CD14-positive monocyte (primary cell): ENCODE measurements at regions not wholly inside any gene's neighbourhood (a gene's known extent, or its start where the extent isn't known, plus 50 kb on each side); places are given as distances from the start of the nearest gene placed in this dataset.
A peak's percentile ranks its signal among the peaks of the same experiment; 100 is the strongest.

Experiments
- DNase-seq, 3 donors: peaks; one replicate each; pipeline ENCODE4 v3.0.0-alpha.2; 2011 to 2022
- H2AFZ ChIP-seq: 2 replicates; pipeline ENCODE4 v1.6.0; 2012; ENCODE audit warnings: mild to moderate bottlenecking, low read depth, low read length, inconsistent platforms; ENCODE audit not compliant: insufficient read depth, poor library complexity, severe bottlenecking
- H3K27ac ChIP-seq, 2 donors: 1 replicate in 1 of 2; 2 replicates in 1 of 2; pipeline ENCODE4 v1.5.1; 2012 to 2013; ENCODE audit warnings: low read length in 2 of 2, control low read depth in 1 of 2, inconsistent platforms in 1 of 2, low read depth in 1 of 2, mild to moderate bottlenecking in 1 of 2
- H3K27me3 ChIP-seq, 2 donors: one replicate each; pipeline versions ENCODE4 v1.6.0 to v1.6.1; 2011 to 2013; ENCODE audit warnings: low read length in 2 of 2; ENCODE audit not compliant: control insufficient read depth in 2 of 2, insufficient read depth in 2 of 2
- H3K36me3 ChIP-seq, 2 donors: replicated peaks in 1 of 2; 1 replicate in 1 of 2; 2 replicates in 1 of 2; pipeline versions ENCODE4 v1.5.1 to v1.6.1; 2012 to 2013; ENCODE audit warnings: low read length in 2 of 2, control low read depth in 1 of 2, inconsistent platforms in 1 of 2, mild to moderate bottlenecking in 1 of 2; ENCODE audit not compliant: insufficient read depth in 2 of 2, control insufficient read depth in 1 of 2
- H3K4me1 ChIP-seq, 2 donors: 1 replicate in 1 of 2; 2 replicates in 1 of 2; pipeline versions ENCODE4 v1.5.1 to v1.6.1; 2012 to 2013; ENCODE audit warnings: low read length in 2 of 2, control low read depth in 1 of 2, inconsistent platforms in 1 of 2, mild to moderate bottlenecking in 1 of 2, moderate library complexity in 1 of 2; ENCODE audit not compliant: insufficient read depth in 2 of 2, control insufficient read depth in 1 of 2
- H3K4me2 ChIP-seq: replicated peaks from 2 replicates; pipeline ENCODE3; 2012; ENCODE audit warnings: low read length, moderate library complexity, mild to moderate bottlenecking; ENCODE audit not compliant: poor library complexity, severe bottlenecking; ENCODE audit errors: extremely low read depth
- H3K4me3 ChIP-seq, 3 experiments: fragments of 200-600 bp in 1 of 3; sonication (generic) in 1 of 3; replicated peaks in 1 of 3; 1 replicate in 2 of 3; 2 replicates in 1 of 3; pipeline ENCODE4 v1.5.1; 2011 to 2013; ENCODE audit warnings: low read length in 3 of 3, mild to moderate bottlenecking in 3 of 3, control low read depth in 2 of 3, low read depth in 2 of 3, inconsistent platforms in 1 of 3, moderate library complexity in 1 of 3
- H3K79me2 ChIP-seq: 2 replicates; pipeline ENCODE4 v1.6.0; 2012; ENCODE audit warnings: mild to moderate bottlenecking, control low read depth, inconsistent platforms, low read length, moderate library complexity; ENCODE audit not compliant: insufficient read depth
- H3K9ac ChIP-seq: 2 replicates; pipeline ENCODE4 v1.6.0; 2017; ENCODE audit warnings: low read length, mild to moderate bottlenecking; ENCODE audit not compliant: insufficient read depth, poor library complexity, severe bottlenecking
- H3K9me3 ChIP-seq, 2 donors: replicated peaks in 1 of 2; 1 replicate in 1 of 2; 2 replicates in 1 of 2; pipeline versions ENCODE4 v1.5.1 to v1.6.1; 2012 to 2013; ENCODE audit warnings: low read length in 2 of 2, control low read depth in 1 of 2; ENCODE audit not compliant: control insufficient read depth in 1 of 2, insufficient read depth in 1 of 2
- H4K20me1 ChIP-seq: 2 replicates; pipeline ENCODE4 v1.6.0; 2012; ENCODE audit warnings: mild to moderate bottlenecking, low read length, control low read depth, moderate library complexity; ENCODE audit not compliant: insufficient read depth
- H3K27ac Mint-ChIP-seq, 7 donors: one replicate each; pipeline ENCODE4 v1.8.0; 2020; ENCODE audit warnings: mild to moderate bottlenecking in 7 of 7, mixed read lengths in 7 of 7, moderate library complexity in 6 of 7, inconsistent platforms in 2 of 7
- H3K27me3 Mint-ChIP-seq, 3 donors: one replicate each; pipeline ENCODE4 v1.8.0; 2021 to 2022; ENCODE audit warnings: low read depth in 3 of 3, mild to moderate bottlenecking in 3 of 3, mixed read lengths in 3 of 3, moderate library complexity in 3 of 3, inconsistent platforms in 1 of 3
- H3K36me3 Mint-ChIP-seq, 2 donors: one replicate each; pipeline ENCODE4 v1.8.0; 2020; ENCODE audit warnings: mixed read lengths in 2 of 2, inconsistent platforms in 1 of 2, mild to moderate bottlenecking in 1 of 2
- H3K4me1 Mint-ChIP-seq: one replicate; pipeline ENCODE4 v1.8.0; 2020; ENCODE audit warnings: mild to moderate bottlenecking, mixed read lengths
- H3K4me3 Mint-ChIP-seq, 2 donors: one replicate each; pipeline ENCODE4 v1.8.0; 2020; ENCODE audit warnings: mild to moderate bottlenecking in 2 of 2, mixed read lengths in 2 of 2, moderate library complexity in 1 of 2
- H3K9me3 Mint-ChIP-seq, 7 donors: one replicate each; pipeline ENCODE4 v1.8.0; 2020 to 2022; ENCODE audit warnings: mixed read lengths in 7 of 7, mild to moderate bottlenecking in 6 of 7, moderate library complexity in 6 of 7, inconsistent platforms in 2 of 7
- WGBS: methylation state at CpG from one replicate; pipeline ENCODE4 v1.1.5; 2013; ENCODE audit warnings: missing lambda C conversion rate; ENCODE audit not compliant: insufficient coverage; 5-methylcytosine and 5-hydroxymethylcytosine counted together
- intact Hi-C, 2 donors: fragments of 100-400 bp; cut with micrococcal nuclease; formaldehyde crosslinking; loops; one replicate each; pipeline versions ENCODE4 v1.15.0 to v1.15.1; 2023
- TF ChIP-seq, protein P1 (sequence below): fragments of 200-600 bp; IDR thresholded peaks from one replicate; pipeline ENCODE4 v1.8.0; 2022; ENCODE audit warnings: antibody characterized with exemption, mild to moderate bottlenecking

DNA sequence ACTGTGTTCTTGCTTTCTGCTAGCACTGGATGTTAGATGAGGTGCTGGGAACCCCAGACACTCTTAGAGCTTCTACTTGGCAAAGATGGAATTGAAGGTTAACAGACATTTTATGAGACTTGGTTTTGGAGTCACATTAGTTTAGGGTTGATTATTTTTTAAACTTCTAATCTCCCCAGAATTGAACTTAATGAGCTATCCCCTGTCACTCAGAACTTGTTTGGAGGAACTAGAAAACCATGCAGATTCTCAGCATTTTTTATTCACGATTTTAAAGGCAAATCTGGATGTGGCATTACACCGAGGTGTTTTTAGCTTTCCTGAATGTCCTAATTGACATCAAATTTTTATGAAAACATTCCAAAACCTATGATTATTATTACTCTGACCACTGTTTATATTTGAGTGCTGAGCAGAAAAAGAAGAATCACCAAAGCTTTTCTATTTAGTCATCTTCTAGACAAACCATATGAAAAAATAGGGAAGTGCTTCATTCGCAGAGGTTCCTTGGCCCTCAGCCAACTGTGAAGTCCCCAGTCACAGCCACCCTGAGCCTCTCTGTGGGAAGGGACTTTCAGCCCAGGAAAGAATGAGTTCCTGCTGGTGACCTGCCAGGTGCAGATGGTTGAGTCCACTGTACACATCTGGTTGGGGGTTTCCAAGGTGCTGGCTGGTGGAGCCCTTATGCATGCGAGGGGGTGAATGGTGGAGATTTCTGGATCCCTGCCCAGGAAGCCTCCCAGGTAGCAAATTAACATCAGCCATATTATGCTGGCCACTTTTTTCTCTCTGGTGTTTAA lies 196.0 kb upstream of the TOPAZ1 start:
- Histone ChIP-seq H3K36me3 (no peaks in the 10 kb centered on the region), H3K9ac (no peak overlapping the region), H3K4me3 (no peak overlapping the region), H3K9me3 (no peaks in the 10 kb centered on the region), H3K79me2 (no peaks in the 10 kb centered on the region), H3K27me3 (no peaks in the 10 kb centered on the region), H3K27ac (no peak overlapping the region), H2AFZ (no peak overlapping the region), H4K20me1 (no peaks in the 10 kb centered on the region), H3K4me1 (no peaks in the 10 kb centered on the region), H3K4me2 (no peak overlapping the region)
- TF ChIP-seq, protein P1, sequence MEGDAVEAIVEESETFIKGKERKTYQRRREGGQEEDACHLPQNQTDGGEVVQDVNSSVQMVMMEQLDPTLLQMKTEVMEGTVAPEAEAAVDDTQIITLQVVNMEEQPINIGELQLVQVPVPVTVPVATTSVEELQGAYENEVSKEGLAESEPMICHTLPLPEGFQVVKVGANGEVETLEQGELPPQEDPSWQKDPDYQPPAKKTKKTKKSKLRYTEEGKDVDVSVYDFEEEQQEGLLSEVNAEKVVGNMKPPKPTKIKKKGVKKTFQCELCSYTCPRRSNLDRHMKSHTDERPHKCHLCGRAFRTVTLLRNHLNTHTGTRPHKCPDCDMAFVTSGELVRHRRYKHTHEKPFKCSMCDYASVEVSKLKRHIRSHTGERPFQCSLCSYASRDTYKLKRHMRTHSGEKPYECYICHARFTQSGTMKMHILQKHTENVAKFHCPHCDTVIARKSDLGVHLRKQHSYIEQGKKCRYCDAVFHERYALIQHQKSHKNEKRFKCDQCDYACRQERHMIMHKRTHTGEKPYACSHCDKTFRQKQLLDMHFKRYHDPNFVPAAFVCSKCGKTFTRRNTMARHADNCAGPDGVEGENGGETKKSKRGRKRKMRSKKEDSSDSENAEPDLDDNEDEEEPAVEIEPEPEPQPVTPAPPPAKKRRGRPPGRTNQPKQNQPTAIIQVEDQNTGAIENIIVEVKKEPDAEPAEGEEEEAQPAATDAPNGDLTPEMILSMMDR, result no peak
- Mint-ChIP-seq H3K36me3 (no peaks in the 10 kb centered on the region), H3K27ac (peak overlapping the region in 1 of 7 donors; percentile 11), H3K27me3 (peaks cover under 1 to 3% (median 3%) of the 10 kb centered on the region in 3 donors), H3K4me3 (no peak overlapping the region), H3K4me1 (peaks cover 8% of the 10 kb centered on the region), H3K9me3 (peaks cover 0 to 2% (median 0%) of the 10 kb centered on the region in 7 donors)
- intact Hi-C loops, result no loop called here
- peak; percentile 55 to 84 (median 66) for DNase-seq
- no CpG with 5 or more reads among the region's 4 CpGs for WGBS

DNA sequence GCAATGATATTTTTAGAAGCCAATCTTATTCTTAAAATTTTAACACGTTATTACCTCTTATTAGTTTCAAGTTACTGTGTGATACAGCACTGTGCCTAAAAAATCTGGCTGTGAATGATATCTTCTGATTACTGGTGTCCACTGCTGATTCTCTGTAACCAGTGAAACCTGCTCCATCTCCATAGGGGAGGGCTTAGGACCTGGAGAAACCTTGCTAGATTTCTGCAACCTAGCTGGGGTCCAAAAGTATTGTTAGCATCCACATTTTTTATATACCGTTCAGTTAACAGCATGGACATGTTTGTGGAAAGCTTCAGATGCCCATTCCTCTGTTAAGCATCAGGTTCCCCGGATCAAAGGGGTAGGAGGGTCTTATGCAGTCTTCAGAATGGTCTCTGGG lies 193.9 kb upstream of the TOPAZ1 start:
- no peaks in the 10 kb centered on the region for H3K79me2 ChIP-seq
- Mint-ChIP-seq H3K4me1 (peaks cover 8% of the 10 kb centered on the region), H3K4me3 (no peak overlapping the region), H3K27me3 (peaks cover 0 to 5% (median 2%) of the 10 kb centered on the region in 3 donors), H3K36me3 (no peaks in the 10 kb centered on the region), H3K9me3 (peaks cover 0 to 3% (median 0%) of the 10 kb centered on the region in 7 donors), H3K27ac (no peak overlapping the region)
- no peak overlapping the region for H3K9ac ChIP-seq
- intact Hi-C loops, result no loop called here
- H3K9me3 ChIP-seq, result no peaks in the 10 kb centered on the region
- TF ChIP-seq, protein P1, result no peak
- H3K4me1 ChIP-seq, result no peaks in the 10 kb centered on the region
- H3K27ac ChIP-seq, result no peak overlapping the region
- H3K4me2 ChIP-seq, result no peak overlapping the region
- no peak for DNase-seq
- no peaks in the 10 kb centered on the region for H3K27me3 ChIP-seq
- WGBS, result 100% methylated on average over 1 of the region's 3 CpGs
- no peak overlapping the region for H3K4me3 ChIP-seq
- H3K36me3 ChIP-seq, result no peaks in the 10 kb centered on the region
- no peak overlapping the region for H2AFZ ChIP-seq
- H4K20me1 ChIP-seq, result no peaks in the 10 kb centered on the region
